ENCODE measurements at regions not wholly inside any gene's neighbourhood (a gene's known extent, or its start where the extent isn't known, plus 50 kb on each side); places are given as distances from the start of the nearest gene placed in this dataset.
"Not testable (repeated sequence)": the region's sequence is repeated elsewhere in the genome, so short reads cannot be mapped to it uniquely, and the experiment has no call there.

DNA sequence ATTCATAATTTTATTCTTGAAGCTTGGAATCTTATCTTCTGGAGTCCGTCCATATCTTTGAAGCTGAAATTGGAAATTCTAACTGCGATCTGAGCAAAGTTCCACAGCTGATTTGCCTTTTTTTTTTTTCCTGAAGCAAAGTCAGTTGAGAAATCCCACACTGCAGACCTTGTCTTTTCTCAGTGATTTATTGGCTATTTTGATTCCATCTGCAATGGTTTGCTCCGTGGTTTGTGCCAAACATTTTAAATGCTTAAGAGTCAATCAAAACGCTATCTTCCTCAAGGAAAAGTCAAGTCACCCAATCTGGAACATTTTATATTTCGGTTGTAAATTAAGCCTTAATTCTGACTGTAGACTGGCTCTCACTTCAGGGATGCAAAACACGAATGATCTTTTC lies 88.2 kb upstream of the GRIK1 start:
- Histone ChIP-seq H3K4me3 (replicated peaks in 1 of 3; ENCODE audit: insufficient read depth in 1 of 3, low read depth in 1 of 3, low read length in 3 of 3) (no peak overlapping the region), H3K9me1 (replicated peaks; ENCODE audit: control insufficient read depth, extremely low read depth, insufficient read depth, low read length) (no peaks in the 10 kb centered on the region), H2AFZ (ENCODE audit: low read depth, low read length) (no peak overlapping the region), H3K4me1 (ENCODE audit: control insufficient read depth, extremely low read depth, insufficient read depth, low read length) (no peaks in the 10 kb centered on the region), H3K9me3 (replicated peaks; ENCODE audit: control insufficient read depth, insufficient read depth, low read length) (no peaks in the 10 kb centered on the region), H3K27me3 (ENCODE audit: control insufficient read depth in 2 of 2, insufficient read depth in 2 of 2, low read length in 2 of 2) (no peaks in the 10 kb centered on the region), H3K36me3 (ENCODE audit: control insufficient read depth in 2 of 2, extremely low read depth in 1 of 2, insufficient read depth in 2 of 2, low read length in 2 of 2) (no peaks in the 10 kb centered on the region), H3K9ac (replicated peaks; ENCODE audit: extremely low read depth, insufficient read depth, low read length) (no peak overlapping the region), H4K20me1 (replicated peaks; ENCODE audit: control insufficient read depth, extremely low read depth, insufficient read depth, low read length) (no peaks in the 10 kb centered on the region), H3K4me2 (ENCODE audit: insufficient read depth, low read length) (no peak overlapping the region), H3K27ac (ENCODE audit: insufficient read depth, low read depth, low read length) (no peak overlapping the region), H3K79me2 (ENCODE audit: control insufficient read depth, insufficient read depth, low read length) (no peaks in the 10 kb centered on the region)
- ChIA-PET CTCF (no interaction called here), POLR2A (no interaction called here)
- FAIRE-seq: no peak
- BruUV-seq (replicated peaks): no TSS peak
- dilution Hi-C loops (cut with MboI; ENCODE audit: extremely low pct_ligation_motif_present, low sequenced_read_pairs): no loop called here
- no peak for DNase-seq (ENCODE audit: low read depth, low spot score)
- TF ChIP-seq POLR2A (IDR thresholded peaks at IDR 0.05; ENCODE audit: low read depth, low read length): no peak
- TF ChIP-seq, protein P1, sequence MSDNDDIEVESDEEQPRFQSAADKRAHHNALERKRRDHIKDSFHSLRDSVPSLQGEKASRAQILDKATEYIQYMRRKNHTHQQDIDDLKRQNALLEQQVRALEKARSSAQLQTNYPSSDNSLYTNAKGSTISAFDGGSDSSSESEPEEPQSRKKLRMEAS (IDR thresholded peaks at IDR 0.05; ENCODE audit: insufficient read depth, insufficient read length): no peak
- TF ChIP-seq EZH2 (IDR thresholded peaks at IDR 0.05; ENCODE audit: borderline replicate concordance, low read depth, low read length, severe bottlenecking): no peak
- no peak for TF ChIP-seq POLR2AphosphoS5 (IDR thresholded peaks at IDR 0.05; ENCODE audit: insufficient read depth, low read depth, low read length)
- TF ChIP-seq FOS (IDR thresholded peaks at IDR 0.05; ENCODE audit: borderline replicate concordance, insufficient read depth, low read length): no peak
- TF ChIP-seq JUN (IDR thresholded peaks at IDR 0.05; ENCODE audit: borderline replicate concordance, insufficient read depth, insufficient read length, low read depth): no peak
- TF ChIP-seq, protein P2, sequence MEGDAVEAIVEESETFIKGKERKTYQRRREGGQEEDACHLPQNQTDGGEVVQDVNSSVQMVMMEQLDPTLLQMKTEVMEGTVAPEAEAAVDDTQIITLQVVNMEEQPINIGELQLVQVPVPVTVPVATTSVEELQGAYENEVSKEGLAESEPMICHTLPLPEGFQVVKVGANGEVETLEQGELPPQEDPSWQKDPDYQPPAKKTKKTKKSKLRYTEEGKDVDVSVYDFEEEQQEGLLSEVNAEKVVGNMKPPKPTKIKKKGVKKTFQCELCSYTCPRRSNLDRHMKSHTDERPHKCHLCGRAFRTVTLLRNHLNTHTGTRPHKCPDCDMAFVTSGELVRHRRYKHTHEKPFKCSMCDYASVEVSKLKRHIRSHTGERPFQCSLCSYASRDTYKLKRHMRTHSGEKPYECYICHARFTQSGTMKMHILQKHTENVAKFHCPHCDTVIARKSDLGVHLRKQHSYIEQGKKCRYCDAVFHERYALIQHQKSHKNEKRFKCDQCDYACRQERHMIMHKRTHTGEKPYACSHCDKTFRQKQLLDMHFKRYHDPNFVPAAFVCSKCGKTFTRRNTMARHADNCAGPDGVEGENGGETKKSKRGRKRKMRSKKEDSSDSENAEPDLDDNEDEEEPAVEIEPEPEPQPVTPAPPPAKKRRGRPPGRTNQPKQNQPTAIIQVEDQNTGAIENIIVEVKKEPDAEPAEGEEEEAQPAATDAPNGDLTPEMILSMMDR (IDR thresholded peaks at IDR 0.05; ENCODE audit: extremely low read depth in 1 of 2, insufficient read depth in 1 of 2, low read depth in 1 of 2, low read length in 2 of 2): no peak
- TF ChIP-seq GATA2 (IDR thresholded peaks at IDR 0.05; ENCODE audit: insufficient read depth, insufficient read length, low read depth, low read length): no peak
- no peak for TF ChIP-seq MYC (IDR thresholded peaks at IDR 0.05; ENCODE audit: low read depth, low read length)
- intact Hi-C loops (cut with micrococcal nuclease): no loop called here

DNA sequence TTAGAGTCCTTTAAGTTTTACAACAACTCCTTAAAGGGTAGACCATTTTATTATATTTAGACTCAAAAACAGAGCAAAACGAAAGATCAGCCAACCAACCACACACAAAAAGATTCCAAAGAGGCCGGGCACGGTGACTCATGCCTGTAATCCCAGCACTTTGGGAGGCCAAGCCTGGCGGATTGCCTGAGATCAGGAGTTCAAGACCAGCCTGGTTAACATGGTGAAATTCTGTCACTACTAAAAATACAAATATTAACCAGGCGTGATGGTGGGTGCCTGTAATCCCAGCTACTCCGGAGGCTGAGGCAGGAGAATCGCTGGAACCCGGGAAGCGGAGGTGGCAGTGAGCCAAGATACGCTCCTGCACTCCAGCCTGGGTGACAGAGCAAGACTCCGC lies 83.3 kb upstream of the GRIK1 start:
- CTCF ChIA-PET; intact Hi-C loops (cut with micrococcal nuclease); POLR2A ChIA-PET; H3K9ac ChIP-seq (replicated peaks; ENCODE audit: extremely low read depth, insufficient read depth, low read length); H2AFZ ChIP-seq (ENCODE audit: low read depth, low read length); H3K27ac ChIP-seq (ENCODE audit: insufficient read depth, low read depth, low read length); dilution Hi-C loops (cut with MboI; ENCODE audit: extremely low pct_ligation_motif_present, low sequenced_read_pairs); H3K79me2 ChIP-seq (ENCODE audit: control insufficient read depth, insufficient read depth, low read length); H3K9me3 ChIP-seq (replicated peaks; ENCODE audit: control insufficient read depth, insufficient read depth, low read length); H3K9me1 ChIP-seq (replicated peaks; ENCODE audit: control insufficient read depth, extremely low read depth, insufficient read depth, low read length); H3K4me1 ChIP-seq (ENCODE audit: control insufficient read depth, extremely low read depth, insufficient read depth, low read length); H3K27me3 ChIP-seq (ENCODE audit: control insufficient read depth in 2 of 2, insufficient read depth in 2 of 2, low read length in 2 of 2); H3K36me3 ChIP-seq (ENCODE audit: control insufficient read depth in 2 of 2, extremely low read depth in 1 of 2, insufficient read depth in 2 of 2, low read length in 2 of 2); BruUV-seq (replicated peaks); FAIRE-seq; H3K4me2 ChIP-seq (ENCODE audit: insufficient read depth, low read length); H4K20me1 ChIP-seq (replicated peaks; ENCODE audit: control insufficient read depth, extremely low read depth, insufficient read depth, low read length); DNase-seq (ENCODE audit: low read depth, low spot score); H3K4me3 ChIP-seq (replicated peaks in 1 of 3; ENCODE audit: insufficient read depth in 1 of 3, low read depth in 1 of 3, low read length in 3 of 3): not testable (repeated sequence)
